Kidney epithelial cell (primary cell): ENCODE measurements at regions not wholly inside any gene's neighbourhood (a gene's known extent, or its start where the extent isn't known, plus 50 kb on each side); places are given as distances from the start of the nearest gene placed in this dataset.

Experiments used
- DNase-seq: peaks from one replicate; pipeline ENCODE4 v3.0.0-alpha.2; 2010; ENCODE audit warnings: low read depth
- H3K27me3 ChIP-seq: 2 replicates; pipeline ENCODE4 v1.6.0; 2011; ENCODE audit warnings: low read length; ENCODE audit not compliant: control insufficient read depth, insufficient read depth
- H3K36me3 ChIP-seq: 2 replicates; pipeline ENCODE4 v1.5.1; 2011; ENCODE audit warnings: low read length; ENCODE audit not compliant: control insufficient read depth, insufficient read depth
- H3K4me3 ChIP-seq: 2 replicates; pipeline ENCODE4 v1.5.1; 2011; ENCODE audit warnings: low read depth, mild to moderate bottlenecking, control low read depth, low read length
- CTCF ChIP-seq: IDR thresholded peaks from 2 replicates; pipeline ENCODE4 v1.5.1; 2011; ENCODE audit warnings: mild to moderate bottlenecking, moderate library complexity, low read length, control low read depth, inconsistent platforms; ENCODE audit not compliant: insufficient read depth, poor library complexity, severe bottlenecking

- H3K36me3 ChIP-seq, result no peaks in the 10 kb centered on the region
- no peak overlapping the region for H3K4me3 ChIP-seq
- H3K27me3 ChIP-seq, result no peaks in the 10 kb centered on the region
- no peak for TF ChIP-seq CTCF
- no peak for DNase-seq
These were observed 223.7 kb downstream of the KCNRG start for GRCh38 chr13:50238922-50239321.

GRCh38 chr13:50241479-50241878 lies 226.2 kb downstream of the KCNRG start:
- Histone ChIP-seq H3K27me3 (no peaks in the 10 kb centered on the region), H3K36me3 (no peaks in the 10 kb centered on the region), H3K4me3 (no peak overlapping the region)
- no peak for TF ChIP-seq CTCF
- DNase-seq, result no peak

GRCh38 chr13:50243931-50244330 lies 228.7 kb downstream of the KCNRG start:
- H3K4me3 ChIP-seq, result no peak overlapping the region
- no peaks in the 10 kb centered on the region for H3K27me3 ChIP-seq
- DNase-seq, result no peak
- TF ChIP-seq CTCF, result no peak
- H3K36me3 ChIP-seq, result no peaks in the 10 kb centered on the region

- no peak for DNase-seq
- H3K36me3 ChIP-seq, result no peaks in the 10 kb centered on the region
- H3K27me3 ChIP-seq, result no peaks in the 10 kb centered on the region
- no peak overlapping the region for H3K4me3 ChIP-seq
- TF ChIP-seq CTCF, result no peak
These were observed 229.1 kb downstream of the KCNRG start for GRCh38 chr13:50244355-50244712.

GRCh38 chr13:50244713-50245574 lies 229.7 kb downstream of the KCNRG start:
- no peaks in the 10 kb centered on the region for H3K27me3 ChIP-seq
- peak; percentile 92 for DNase-seq
- no peaks in the 10 kb centered on the region for H3K36me3 ChIP-seq
- H3K4me3 ChIP-seq, result no peak overlapping the region
- no peak for TF ChIP-seq CTCF

- no peak for TF ChIP-seq CTCF
- Histone ChIP-seq H3K4me3 (no peak overlapping the region), H3K27me3 (no peaks in the 10 kb centered on the region), H3K36me3 (no peaks in the 10 kb centered on the region)
- no peak for DNase-seq
These were observed 232.0 kb downstream of the KCNRG start for GRCh38 chr13:50247223-50247622.
